ENCODE measurements at regions not wholly inside any gene's neighbourhood (a gene's known extent, or its start where the extent isn't known, plus 50 kb on each side); places are given as distances from the start of the nearest gene placed in this dataset.
A peak's percentile ranks its signal among the peaks of the same experiment; 100 is the strongest.
"Not testable (repeated sequence)": the region's sequence is repeated elsewhere in the genome, so short reads cannot be mapped to it uniquely, and the experiment has no call there.

GRCh38 chr5:44539602-44539919 lies 150.3 kb upstream of the FGF10 start:
- H3K4me3 Mint-ChIP-seq (ENCODE audit: unreplicated experiment), result no peak overlapping the region
- no peaks in the 10 kb centered on the region for H3K36me3 Mint-ChIP-seq (ENCODE audit: low read depth)
- no peak overlapping the region for H3K27ac Mint-ChIP-seq (ENCODE audit: unreplicated experiment)
- H3K4me1 Mint-ChIP-seq (ENCODE audit: low read depth), result no peaks in the 10 kb centered on the region
- DNase-seq (ENCODE audit: low spot score), result no peak
- peaks cover 11% of the 10 kb centered on the region for H3K27me3 Mint-ChIP-seq (ENCODE audit: low read depth)
- H3K9me3 Mint-ChIP-seq (ENCODE audit: low read depth), result no peaks in the 10 kb centered on the region
- no peak for TF ChIP-seq CTCF (IDR thresholded peaks at IDR 0.05)

- TF ChIP-seq CTCF (IDR thresholded peaks at IDR 0.05), result no peak
- Mint-ChIP-seq H3K4me3 (ENCODE audit: unreplicated experiment) (no peak overlapping the region), H3K36me3 (ENCODE audit: low read depth) (no peaks in the 10 kb centered on the region), H3K4me1 (ENCODE audit: low read depth) (no peaks in the 10 kb centered on the region), H3K27me3 (ENCODE audit: low read depth) (peaks cover 11% of the 10 kb centered on the region), H3K9me3 (ENCODE audit: low read depth) (no peaks in the 10 kb centered on the region), H3K27ac (ENCODE audit: unreplicated experiment) (no peak overlapping the region)
- no peak for DNase-seq (ENCODE audit: low spot score)
Observed at GRCh38 chr5:44538797-44539601, 149.8 kb upstream of the FGF10 start.

GRCh38 chr5:44536650-44537260 lies 147.5 kb upstream of the FGF10 start:
- TF ChIP-seq CTCF (IDR thresholded peaks at IDR 0.05), result peak; percentile 82
- peaks cover 16% of the 10 kb centered on the region for H3K27me3 Mint-ChIP-seq (ENCODE audit: low read depth)
- no peak for DNase-seq (ENCODE audit: low spot score)
- no peak overlapping the region for H3K4me3 Mint-ChIP-seq (ENCODE audit: unreplicated experiment)
- no peak overlapping the region for H3K27ac Mint-ChIP-seq (ENCODE audit: unreplicated experiment)
- H3K36me3 Mint-ChIP-seq (ENCODE audit: low read depth), result no peaks in the 10 kb centered on the region
- no peaks in the 10 kb centered on the region for H3K4me1 Mint-ChIP-seq (ENCODE audit: low read depth)
- H3K9me3 Mint-ChIP-seq (ENCODE audit: low read depth), result no peaks in the 10 kb centered on the region

- Mint-ChIP-seq H3K9me3 (ENCODE audit: low read depth) (peaks cover 3% of the 10 kb centered on the region), H3K4me3 (ENCODE audit: unreplicated experiment) (no peak overlapping the region), H3K36me3 (ENCODE audit: low read depth) (no peaks in the 10 kb centered on the region), H3K27ac (ENCODE audit: unreplicated experiment) (no peak overlapping the region), H3K4me1 (ENCODE audit: low read depth) (no peaks in the 10 kb centered on the region), H3K27me3 (ENCODE audit: low read depth) (peaks cover 17% of the 10 kb centered on the region)
- no peak for TF ChIP-seq CTCF (IDR thresholded peaks at IDR 0.05)
- no peak for DNase-seq (ENCODE audit: low spot score)
Observed at GRCh38 chr5:44535621-44536020, 146.4 kb upstream of the FGF10 start.

GRCh38 chr5:44532981-44533380 lies 143.8 kb upstream of the FGF10 start:
- no peak overlapping the region for H3K27ac Mint-ChIP-seq (ENCODE audit: unreplicated experiment)
- H3K36me3 Mint-ChIP-seq (ENCODE audit: low read depth), result no peaks in the 10 kb centered on the region
- H3K4me3 Mint-ChIP-seq (ENCODE audit: unreplicated experiment), result no peak overlapping the region
- no peaks in the 10 kb centered on the region for H3K4me1 Mint-ChIP-seq (ENCODE audit: low read depth)
- peaks cover 8% of the 10 kb centered on the region for H3K9me3 Mint-ChIP-seq (ENCODE audit: low read depth)
- TF ChIP-seq CTCF (IDR thresholded peaks at IDR 0.05), result no peak
- no peak for DNase-seq (ENCODE audit: low spot score)
- H3K27me3 Mint-ChIP-seq (ENCODE audit: low read depth), result peaks cover 8% of the 10 kb centered on the region

GRCh38 chr5:44531756-44532155 lies 142.5 kb upstream of the FGF10 start:
- not testable (repeated sequence) for H3K27ac Mint-ChIP-seq (ENCODE audit: unreplicated experiment); H3K36me3 Mint-ChIP-seq (ENCODE audit: low read depth); DNase-seq (ENCODE audit: low spot score); H3K4me3 Mint-ChIP-seq (ENCODE audit: unreplicated experiment); H3K4me1 Mint-ChIP-seq (ENCODE audit: low read depth); H3K27me3 Mint-ChIP-seq (ENCODE audit: low read depth)
- H3K9me3 Mint-ChIP-seq (ENCODE audit: low read depth), result peaks cover 14% of the 10 kb centered on the region

- not testable (repeated sequence) for H3K36me3 Mint-ChIP-seq (ENCODE audit: low read depth); H3K4me1 Mint-ChIP-seq (ENCODE audit: low read depth); H3K27ac Mint-ChIP-seq (ENCODE audit: unreplicated experiment); H3K4me3 Mint-ChIP-seq (ENCODE audit: unreplicated experiment); H3K27me3 Mint-ChIP-seq (ENCODE audit: low read depth); DNase-seq (ENCODE audit: low spot score)
- peaks cover 14% of the 10 kb centered on the region for H3K9me3 Mint-ChIP-seq (ENCODE audit: low read depth)
Observed at GRCh38 chr5:44530783-44531182, 141.6 kb upstream of the FGF10 start.
